ENCODE measurements at regions not wholly inside any gene's neighbourhood (a gene's known extent, or its start where the extent isn't known, plus 50 kb on each side); places are given as distances from the start of the nearest gene placed in this dataset.
"Not testable (repeated sequence)": the region's sequence is repeated elsewhere in the genome, so short reads cannot be mapped to it uniquely, and the experiment has no call there.

DNA sequence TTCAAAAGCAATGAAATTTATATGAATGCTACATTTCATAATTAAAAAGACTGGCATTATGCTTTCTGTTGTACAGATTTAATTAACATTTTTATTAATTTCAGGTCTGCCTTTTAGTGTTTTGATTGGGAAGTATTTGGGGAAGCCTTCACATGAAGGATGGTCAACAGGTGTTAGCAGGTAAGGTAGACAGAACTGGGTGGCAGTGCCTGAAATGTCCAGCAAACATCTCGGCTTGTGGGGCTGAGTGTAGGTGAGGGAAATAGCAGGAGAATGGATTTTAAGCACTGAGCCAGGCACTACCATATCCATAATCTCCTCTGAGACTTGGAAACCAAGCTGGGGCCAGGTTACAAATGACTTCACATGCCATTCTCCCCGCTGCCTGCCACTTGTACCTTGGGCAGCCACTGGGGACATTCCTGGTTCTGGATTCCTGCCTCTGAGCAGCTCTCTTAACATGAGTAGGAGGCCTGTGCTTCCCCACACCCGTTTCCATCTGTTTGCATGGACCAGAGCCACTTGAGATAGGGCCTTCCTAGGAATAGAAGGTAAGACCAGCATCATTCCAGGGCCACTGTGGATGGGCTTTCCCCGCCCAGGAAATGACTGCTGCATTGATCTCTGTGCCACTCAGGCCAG is 125.9 kb upstream of the HES1 start:
- DNase-seq (ENCODE audit: low read depth in 2 of 2) = no peak

DNA sequence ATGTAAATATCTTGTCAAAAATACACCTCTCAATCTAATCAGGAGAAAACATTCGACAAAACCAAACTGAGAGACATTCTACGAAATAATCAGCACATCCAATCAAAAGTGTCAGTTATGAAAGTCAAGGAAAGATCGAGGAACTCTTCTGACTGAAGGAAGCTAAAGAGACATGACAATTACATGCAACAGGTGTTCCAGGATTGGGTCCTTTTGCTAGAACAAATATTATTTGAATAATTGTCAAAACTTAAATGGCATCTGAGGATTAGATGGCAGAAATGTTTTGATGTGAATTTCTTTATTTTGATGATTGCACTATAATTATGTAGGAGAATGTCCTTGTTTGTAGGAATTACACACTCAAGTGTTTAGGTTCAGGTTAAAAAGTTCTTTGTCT is 124.1 kb upstream of the HES1 start:
- DNase-seq (ENCODE audit: low read depth in 2 of 2) = no peak

DNA sequence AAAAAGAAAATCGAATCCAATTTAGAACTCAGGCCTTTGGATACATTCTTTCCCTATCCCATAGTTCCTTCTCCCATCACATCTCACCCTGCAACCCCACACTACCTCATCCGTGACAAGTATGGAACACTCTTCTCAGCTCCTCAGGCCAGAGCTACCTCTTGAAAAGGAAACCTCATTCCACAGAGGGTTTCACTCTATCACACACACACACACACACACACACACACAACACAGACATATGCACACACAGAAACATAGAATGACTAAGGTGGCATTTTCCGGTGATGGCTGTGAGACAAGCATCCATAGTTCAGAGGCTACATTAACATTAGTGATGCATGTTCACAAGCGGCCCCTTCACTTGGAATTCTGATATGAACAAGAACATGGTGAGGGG is 122.0 kb upstream of the HES1 start:
- DNase-seq (ENCODE audit: low read depth in 2 of 2) = no peak

DNA sequence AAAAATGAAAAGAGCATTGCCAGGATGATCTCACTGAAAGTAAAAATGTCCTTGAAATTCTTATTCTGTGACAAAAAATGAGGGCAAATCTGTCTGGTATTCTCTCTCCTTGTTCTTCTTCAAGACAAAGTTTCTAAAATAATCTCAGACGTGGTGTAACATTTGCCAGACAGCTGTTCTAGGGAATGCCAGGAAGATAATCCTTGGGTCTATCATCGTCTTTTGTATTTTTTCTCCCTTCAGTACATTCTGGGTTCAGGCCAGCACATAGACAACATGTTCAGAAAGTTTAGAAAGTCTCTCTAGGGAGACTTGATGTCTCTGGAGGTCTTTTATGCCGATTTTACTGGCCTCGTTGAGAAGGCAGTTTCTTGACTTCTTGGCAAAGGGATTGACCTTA is 121.2 kb upstream of the HES1 start:
- no peak for DNase-seq (ENCODE audit: low read depth in 2 of 2)

DNA sequence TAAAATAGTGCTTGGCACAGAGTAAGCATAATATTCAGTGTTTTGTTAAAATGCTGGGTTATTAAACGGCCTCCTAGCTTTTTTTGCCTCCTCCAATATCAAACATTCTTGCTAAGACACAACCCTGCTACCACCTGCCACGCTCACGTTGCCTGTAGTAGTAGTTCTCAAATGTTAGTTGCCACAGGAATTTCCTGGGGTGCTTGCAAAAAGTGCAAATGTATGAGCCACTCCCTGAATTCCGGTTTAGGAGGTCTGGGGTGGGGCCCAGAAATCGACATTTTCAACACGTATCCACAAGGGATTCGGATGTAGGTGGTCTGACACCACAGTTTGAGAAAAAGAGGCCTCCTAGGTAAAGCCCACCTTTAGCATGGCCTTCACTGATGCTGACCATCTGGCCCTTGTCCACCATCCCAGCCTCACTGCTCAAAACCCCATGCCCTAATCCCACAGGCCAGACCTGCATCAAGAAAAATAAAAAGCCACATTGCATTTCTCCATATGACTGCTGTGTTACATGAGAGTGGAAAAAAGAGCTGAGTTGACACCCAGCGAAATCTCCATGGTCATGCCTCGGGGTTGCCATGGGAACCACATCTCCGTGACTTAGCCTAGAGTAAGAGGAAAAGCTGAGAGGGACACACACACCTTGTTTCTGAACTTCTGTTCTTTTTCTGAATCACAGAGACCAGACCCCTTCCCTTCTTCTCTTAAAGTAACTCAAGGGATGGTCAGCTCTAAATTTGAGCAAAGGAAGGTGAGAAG is 116.4 kb upstream of the HES1 start:
- no peak for DNase-seq (ENCODE audit: low read depth in 2 of 2)

DNA sequence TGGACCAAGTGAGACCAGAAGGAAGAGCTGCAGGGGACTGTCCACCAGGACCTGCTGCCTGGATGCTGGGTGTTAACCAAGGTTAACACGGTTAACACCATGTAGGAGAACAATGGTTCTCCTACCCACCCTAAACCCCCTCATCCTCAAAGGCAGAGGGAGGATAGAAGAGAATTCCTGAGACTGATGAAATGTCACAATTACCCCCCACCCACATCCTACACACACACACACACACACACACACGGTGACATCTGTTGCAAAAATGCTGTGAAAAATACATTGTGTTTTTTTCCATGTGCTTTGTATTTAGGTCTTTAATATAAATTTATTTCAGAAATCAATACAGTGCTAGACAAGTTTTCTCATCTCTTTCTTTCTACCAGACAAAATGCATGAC is 113.9 kb upstream of the HES1 start:
- DNase-seq (ENCODE audit: low read depth in 2 of 2) = no peak

DNA sequence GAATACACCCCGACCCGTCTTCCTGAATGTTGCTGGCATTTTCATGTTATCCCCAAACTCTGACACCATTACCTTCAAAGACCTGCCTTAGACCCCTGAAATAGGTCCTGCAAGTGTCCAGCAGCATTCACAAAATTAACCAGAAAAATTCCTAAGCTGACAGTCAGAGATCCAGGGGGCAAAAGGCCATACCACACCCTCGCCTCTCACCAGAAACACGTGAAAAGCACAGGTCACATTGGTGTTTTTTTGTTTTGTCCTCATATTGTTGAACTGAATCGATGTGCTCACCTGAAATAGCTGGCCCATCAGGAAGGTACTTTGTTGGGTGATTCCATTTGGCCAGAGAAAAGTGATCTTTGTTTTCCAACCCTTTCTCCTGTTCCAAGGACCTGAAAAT is 113.1 kb upstream of the HES1 start:
- DNase-seq (ENCODE audit: low read depth in 2 of 2) = no peak

DNA sequence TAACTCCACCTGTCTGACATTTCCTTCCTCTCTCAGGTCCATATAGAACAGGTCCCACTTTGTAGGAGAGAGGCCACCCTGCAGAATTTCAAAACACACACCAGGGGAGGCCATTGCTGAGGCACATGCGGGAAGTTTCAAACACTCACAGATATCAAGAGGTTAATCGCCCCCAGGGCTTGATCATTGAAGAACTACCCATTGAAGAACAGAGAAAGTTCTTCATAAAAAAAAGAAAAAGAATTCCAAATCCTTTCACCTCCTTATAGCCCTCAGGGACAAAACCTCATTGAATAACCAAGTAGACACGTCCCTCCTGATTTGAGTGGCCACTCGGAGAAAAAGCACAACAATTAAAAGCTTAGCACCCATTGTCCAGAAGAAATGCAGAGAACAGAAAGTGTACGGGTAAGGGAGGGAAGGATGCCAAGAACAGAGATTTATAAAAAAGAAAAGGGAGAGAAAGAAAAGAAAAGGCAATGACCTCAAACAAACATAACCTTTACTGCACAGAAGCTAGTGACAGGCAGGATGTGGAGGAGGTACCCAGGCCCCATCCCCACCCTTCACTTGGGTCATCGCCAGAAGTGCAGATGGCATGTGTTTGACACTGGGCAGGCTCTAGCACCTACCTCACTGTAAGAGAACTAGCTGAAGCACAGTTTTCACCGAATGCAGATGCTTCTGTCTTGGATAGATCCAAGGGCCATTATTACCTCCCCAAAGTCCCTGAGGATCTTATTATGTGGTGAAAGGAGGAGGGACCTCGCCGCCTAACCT is 112.3 kb upstream of the HES1 start:
- DNase-seq (ENCODE audit: low read depth in 2 of 2) = no peak

DNA sequence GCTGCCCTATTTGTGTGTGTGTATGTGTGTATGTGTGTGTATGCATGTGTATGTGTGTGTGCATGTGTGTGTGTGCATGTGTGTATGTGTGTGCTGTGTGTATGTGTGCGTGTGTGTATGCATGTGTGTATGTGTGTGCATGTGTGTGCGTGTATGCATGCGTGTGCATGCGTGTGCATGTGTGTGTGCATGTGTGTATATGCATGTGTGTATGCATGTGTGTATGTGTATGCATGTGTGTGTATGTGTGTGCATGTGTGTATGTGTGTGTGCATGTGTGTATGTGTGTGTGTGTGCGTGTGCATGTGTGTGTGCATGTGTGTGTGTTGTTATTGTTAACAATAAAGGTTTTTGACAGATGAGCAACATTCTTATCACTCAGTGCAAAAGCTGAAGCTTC is 110.8 kb upstream of the HES1 start:
- no peak for DNase-seq (ENCODE audit: low read depth in 2 of 2)

DNA sequence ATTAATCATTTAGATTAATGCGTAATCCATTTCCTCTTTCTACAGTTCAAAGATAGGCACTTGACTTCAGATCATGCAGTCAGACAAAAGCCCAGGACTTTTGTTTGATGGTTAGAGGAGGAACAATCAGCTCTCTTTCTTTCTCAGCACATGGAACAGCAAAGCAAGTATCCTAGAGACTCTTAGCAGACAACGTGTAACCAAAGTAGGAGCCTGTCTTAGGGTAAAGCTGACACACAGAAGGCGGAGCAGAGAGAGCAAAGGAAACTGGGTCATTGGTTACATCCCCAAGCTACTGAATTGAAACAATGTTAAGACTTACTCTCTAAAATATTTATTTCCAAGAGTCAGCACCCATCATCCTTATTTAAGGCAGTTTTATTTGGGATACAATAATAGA is 110.0 kb upstream of the HES1 start:
- no peak for DNase-seq (ENCODE audit: low read depth in 2 of 2)

DNA sequence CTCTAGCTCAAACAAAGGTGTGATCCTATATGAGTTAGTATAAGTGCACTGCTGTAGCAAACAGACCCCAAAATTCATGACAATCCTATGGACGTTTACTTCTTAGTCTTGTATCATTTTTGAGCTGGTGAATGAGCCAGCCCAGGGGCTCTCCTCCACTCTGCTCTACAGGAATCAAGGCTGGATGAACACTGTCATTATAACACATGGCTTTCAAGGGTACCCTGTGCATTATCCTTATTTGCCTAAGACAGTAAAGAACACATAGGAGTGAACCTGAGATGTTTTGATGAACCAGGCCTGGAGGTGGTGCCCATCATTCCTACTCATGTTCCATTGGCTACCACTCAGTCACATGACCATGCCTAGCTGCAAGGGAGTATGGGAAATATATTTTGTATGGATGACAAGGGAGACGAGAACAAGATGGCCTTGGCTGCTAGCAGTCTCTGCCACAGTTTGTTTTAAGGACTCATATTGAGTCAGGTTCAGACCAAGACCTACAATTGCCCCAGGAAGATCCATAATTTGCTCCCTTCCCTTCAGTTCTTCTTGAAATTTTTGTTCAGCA is 107.4 kb upstream of the HES1 start:
- DNase-seq (ENCODE audit: low read depth in 2 of 2) = no peak

DNA sequence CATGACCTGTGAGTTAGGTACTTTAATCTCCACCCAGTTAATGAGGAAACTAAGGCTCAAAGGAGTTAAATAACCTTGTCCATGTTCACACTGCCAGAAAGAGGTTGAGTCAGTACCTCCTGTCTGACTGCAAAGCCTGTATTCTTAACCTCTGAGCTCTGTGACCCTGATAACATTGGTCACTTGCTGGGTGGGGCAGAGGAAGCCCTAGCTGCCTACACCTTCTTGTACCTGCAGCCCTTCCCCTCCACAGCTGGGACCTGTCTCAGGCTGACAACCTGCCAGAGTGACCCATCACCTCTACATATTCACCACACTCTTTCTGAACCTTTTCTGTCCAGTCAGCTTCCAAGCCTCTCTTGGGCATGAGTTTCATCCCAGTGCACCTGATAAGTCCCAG is 106.1 kb upstream of the HES1 start:
- DNase-seq (ENCODE audit: low read depth in 2 of 2) = no peak

DNA sequence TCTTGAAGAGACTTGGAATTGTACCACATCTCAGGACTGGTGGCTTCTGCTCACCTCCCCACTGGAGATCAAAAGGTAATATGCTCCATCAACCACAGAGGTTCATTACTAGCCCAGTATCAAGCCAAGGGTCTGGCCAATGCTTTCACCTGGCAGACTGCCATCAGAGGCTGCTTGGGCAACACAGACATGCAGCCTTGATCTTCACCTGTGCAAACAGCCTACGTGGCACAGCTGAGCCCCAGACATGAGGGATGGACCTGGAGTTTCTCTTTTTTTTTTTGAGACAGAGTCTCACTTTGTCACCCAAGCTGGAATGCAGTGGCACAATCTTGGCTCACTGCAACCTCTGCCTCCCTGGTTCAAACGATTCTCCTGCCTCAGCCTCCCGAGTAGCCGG is 105.6 kb upstream of the HES1 start:
- DNase-seq (ENCODE audit: low read depth in 2 of 2) = no peak

DNA sequence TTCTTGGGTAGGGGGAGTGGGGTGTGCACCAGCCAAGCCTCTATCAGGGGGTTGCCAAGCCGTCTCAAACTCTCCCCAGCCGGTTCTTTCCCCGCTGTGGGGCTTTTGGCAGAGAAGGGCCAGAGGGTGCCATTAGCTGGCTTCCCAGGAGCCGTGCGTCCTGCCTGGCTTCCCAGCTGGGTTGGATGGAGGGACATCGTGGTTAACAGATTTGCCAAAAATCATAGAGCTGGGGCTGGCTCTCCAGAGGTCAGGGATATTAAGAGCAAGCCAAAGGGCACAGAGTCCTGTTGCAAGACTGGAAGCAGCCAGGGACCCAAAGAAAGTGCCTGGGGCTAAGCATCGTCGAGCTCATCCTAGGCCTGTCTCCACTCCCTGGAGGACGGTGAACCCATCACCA is 104.6 kb upstream of the HES1 start:
- no peak for DNase-seq (ENCODE audit: low read depth in 2 of 2)

DNA sequence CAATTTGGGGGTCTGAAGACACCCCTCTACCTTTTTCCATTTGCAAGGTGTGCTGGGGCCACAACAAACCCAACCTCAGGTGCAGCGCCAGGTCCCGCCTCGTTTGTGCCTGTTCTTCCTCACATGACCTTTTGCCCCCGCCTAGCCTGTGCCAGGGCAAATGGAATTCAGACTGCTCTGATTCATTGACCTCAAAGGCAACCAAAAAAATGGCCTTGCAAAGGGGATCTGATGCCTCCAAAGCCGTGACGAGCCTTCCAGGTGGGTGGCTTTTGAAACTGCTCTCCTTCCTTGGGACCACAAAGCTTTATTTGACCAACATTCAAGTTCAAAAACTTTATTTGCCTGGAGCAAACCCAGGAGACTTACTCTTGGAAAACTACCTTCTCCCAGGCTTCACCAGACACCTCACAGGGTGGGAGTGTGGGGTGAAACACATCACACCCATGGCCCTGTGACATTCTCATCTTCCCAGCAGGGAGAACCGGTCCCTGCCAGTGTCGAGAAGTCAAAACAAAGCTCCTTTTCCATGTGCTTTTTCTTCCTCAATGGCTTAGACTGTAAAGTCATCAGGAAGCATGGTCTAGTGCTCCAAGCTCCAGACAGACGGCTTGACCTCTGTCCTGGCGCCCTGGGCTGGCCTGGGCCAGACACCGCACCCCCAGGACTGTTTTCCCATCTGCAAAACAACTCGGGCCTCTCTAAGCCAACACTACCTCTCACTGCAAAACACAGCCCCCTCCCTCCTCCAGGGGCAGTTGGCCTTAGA is 103.9 kb upstream of the HES1 start:
- no peak for DNase-seq (ENCODE audit: low read depth in 2 of 2)

DNA sequence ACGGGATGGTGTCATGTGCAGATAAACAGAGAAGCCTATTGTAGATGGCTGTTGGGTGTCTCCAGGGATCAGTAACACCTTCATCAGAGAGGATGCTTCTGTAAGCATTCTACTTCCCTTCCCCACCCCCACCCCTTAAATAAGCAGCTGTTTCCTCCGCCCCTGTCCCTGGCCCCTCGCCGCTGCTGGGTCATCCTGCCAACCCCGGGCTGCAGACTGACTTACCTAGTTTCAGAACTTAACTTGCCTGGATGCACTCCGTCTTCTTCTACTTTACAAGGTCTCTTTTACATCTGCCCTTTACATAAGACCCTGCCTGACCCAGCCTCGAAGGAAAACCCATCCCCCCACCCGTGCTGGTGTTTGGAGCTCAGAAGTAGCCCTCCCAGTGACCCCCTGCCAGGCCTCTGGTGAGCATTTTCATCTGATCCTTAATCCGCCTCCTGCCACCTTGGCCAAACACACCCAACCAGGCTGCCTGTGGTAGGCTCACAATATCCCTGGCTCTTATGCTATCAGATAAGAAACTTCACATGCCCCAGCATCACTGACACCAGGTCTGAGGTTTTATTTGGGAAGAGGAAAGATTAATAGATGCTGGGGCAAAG is 103.0 kb upstream of the HES1 start:
- no peak for DNase-seq (ENCODE audit: low read depth in 2 of 2)

DNA sequence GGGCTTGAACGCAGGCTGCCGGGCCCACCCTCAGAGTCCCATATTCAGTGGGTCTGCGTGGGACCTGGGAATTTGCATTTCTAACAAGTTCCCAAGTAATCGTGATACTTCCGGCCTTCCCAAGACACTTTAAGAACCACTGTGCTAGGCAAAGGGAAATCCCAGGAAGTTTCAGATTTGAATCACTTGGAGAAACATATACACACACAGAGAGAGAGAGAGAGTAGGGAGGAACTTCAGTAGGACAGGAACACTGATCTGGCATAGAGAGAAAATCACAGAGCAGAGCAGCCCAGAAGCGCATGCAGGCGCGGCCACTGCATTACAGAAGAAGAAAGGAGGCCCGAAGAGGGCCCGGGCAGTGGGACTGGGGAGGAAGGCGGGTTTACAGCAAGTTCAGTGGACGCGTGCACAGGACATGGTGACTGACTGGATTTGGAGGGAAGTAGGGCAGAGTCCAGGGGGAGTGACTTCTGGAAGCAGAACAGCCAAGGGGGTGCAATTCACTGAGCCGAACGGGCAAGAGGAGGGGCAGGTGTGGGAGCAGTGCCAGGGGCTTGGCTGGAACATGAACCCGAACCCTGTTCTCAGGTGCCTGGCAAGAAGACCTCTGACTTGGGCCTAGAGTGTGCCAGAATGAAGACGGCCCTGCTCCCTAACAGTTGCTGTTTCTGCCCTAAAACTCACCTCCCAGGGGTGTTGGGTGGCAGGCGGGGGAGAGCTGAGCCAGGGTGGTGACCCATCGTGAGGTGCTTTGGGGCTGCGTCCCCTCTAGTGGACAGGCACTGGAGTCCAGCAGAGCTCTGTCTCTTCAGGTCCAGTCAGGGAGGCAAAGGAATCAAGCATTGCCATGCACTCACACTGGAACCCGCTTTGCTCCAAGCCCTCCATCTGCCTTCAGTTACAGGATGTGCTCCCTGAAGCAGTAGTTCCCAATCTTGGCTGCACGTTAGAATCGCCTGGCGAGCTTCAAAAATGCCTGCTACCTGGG is 101.3 kb upstream of the HES1 start:
- no peak for DNase-seq (ENCODE audit: low read depth in 2 of 2)

DNA sequence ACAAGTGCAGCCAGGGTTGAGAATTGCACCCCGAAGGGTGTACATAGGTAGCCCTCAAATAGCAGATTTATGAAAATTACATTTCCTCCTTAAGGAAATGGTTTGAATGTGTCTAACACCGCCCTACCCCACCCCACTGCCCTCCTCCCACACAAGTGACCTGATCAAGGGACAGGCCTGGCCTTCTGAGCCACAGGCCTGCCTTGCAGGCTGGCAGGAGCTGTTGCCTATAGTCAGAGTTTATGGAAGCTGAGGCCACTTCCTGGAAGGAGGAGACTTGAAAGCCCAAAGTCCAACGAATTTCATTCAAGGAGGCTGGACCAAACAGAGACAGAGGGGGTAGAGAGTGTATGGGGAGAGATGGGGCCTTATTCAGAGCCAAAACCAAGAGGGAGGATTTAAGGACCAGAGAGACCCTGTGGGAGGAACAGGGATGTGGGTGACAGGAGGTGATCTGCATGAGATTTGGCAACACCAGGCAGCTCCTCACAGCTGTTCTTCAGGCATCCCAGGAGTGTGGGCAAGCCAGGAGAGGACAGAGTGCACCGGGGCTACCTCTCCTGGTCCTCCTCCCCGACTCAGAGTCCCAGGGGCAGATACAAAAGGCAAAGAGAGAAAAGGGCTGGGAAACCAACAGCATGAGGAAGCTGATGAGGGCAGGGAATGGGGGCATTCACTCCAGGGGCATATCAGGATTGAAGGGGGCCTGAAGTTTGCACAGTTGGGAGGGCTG is 100.4 kb upstream of the HES1 start:
- no peak for DNase-seq (ENCODE audit: low read depth in 2 of 2)

DNA sequence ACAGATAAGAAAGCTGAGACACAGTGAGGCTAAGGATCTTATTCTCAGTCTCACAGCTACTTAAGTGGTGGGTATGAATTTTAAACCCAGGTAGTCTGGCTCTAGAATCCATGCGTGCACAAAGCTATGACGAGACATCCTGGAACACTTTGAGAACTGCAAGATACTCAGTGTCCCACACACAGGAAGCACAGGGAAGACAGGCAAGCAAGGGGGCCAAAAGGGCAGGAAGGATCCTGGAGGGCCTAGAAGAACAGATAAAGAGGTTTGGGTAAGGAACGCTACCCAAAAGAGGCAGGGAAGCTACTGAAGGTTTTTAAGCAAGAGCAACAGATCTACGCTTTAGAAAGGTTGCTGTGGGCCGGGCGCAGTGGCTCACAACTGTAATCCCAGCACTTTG is 99.1 kb upstream of the HES1 start:
- no peak for DNase-seq (ENCODE audit: low read depth in 2 of 2)

DNA sequence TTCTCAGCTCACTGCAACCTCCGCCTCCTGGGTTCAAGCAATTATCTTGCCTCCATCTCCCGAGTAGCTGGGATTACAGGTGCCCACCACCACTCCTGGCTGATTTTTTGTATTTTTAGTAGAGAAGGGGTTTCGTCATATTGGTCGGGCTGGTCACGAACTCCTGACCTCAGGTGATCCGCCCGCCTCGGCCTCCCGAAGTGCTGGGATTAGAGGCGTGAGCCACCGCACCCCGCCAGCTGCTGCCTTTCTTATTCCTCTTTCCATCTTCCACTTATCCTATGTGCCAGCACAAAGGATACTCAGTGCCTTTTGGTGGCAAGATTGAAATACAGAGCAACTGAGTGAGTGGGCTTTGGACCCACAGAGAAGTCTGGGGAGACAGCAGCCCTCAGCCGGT is 97.6 kb upstream of the HES1 start:
- not testable (repeated sequence) for DNase-seq (ENCODE audit: low read depth in 2 of 2)
